GM12874 (cell line): ENCODE measurements at regions not wholly inside any gene's neighbourhood (a gene's known extent, or its start where the extent isn't known, plus 50 kb on each side); places are given as distances from the start of the nearest gene placed in this dataset.

ENCODE experiments used
- CTCF ChIP-seq: IDR thresholded peaks from 2 replicates; pipeline ENCODE4 v1.5.1; 2011; ENCODE audit warnings: low read depth, mild to moderate bottlenecking, control low read depth, low read length, moderate library complexity; ENCODE audit not compliant: insufficient read depth

GRCh38 chr2:38500283-38500634 lies 102.5 kb downstream of the HNRNPLL start:
- TF ChIP-seq CTCF: no peak

GRCh38 chr2:38499548-38500282 lies 103.0 kb downstream of the HNRNPLL start:
- TF ChIP-seq CTCF: no peak

GRCh38 chr2:38498045-38498481 lies 104.7 kb downstream of the HNRNPLL start:
- no peak for TF ChIP-seq CTCF

GRCh38 chr2:38497670-38498037 lies 105.1 kb downstream of the HNRNPLL start:
- no peak for TF ChIP-seq CTCF

GRCh38 chr2:38496927-38497669 lies 105.6 kb downstream of the HNRNPLL start:
- no peak for TF ChIP-seq CTCF

- TF ChIP-seq CTCF: no peak
Observed at GRCh38 chr2:38495880-38496279, 106.8 kb downstream of the HNRNPLL start.

GRCh38 chr2:38494394-38494793 lies 108.3 kb downstream of the HNRNPLL start:
- no peak for TF ChIP-seq CTCF
